ENCODE measurements at regions not wholly inside any gene's neighbourhood (a gene's known extent, or its start where the extent isn't known, plus 50 kb on each side); places are given as distances from the start of the nearest gene placed in this dataset.
"Not testable (repeated sequence)": the region's sequence is repeated elsewhere in the genome, so short reads cannot be mapped to it uniquely, and the experiment has no call there.

DNA sequence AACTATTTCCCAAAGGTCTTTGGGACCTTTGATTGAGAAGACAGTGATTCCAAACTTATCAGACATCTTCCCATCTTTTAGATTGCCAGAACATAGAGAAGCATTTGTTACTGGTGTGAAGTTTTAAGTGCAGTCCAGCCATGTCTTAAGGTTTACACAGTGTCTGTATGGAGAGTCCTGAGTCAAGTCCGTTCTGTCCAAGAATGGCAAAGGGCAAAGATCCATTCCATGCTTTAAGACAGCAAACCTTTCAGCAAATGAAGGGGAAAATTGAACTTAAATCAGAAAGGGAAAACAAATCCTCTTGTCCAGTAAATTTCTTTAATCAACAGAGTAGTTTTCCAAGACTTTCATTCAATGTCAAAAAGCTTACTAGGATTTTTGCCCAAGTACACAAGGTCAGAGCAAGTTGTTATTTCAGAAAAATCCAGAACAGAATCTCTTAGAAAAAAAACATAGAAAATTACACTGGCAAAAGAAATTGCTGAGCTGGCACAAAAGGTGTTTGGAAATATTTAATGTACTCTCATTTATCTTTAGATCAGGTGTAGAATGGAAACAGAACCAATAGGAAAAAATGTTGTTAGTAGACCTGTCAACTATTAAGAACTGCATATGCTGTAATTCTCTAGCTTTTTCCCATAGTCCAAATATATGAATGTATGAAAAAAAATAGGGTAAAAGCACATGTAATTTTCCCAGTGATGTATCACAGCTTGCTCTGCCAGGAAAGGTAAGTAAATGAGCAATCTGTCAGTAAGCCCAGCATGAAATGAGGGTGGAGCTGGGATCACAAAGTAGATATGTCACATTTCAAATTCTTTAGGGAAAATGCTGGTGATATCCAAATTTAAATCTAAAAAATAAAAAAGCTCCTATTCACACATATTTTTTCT, 1099.9 kb downstream of the TUSC7 start:
- no peak for DNase-seq

DNA sequence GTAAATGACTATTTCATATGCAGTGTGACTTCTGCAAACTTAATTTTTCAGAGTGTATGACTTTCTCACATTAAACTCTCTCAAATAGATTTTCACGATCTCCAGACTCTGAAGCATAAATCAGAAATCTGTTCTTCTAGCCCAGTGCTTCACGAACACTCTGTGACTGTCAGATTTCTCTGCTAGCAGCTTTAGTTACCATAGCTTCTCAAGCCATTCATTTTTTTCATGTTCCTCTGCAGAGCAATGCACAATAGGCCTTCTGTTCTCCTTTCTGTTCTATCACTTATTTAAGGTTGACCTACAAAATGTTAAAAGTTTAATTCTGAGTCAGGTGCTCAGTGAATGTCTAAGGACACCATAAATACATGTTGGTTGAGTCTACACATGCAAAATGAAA, 1102.2 kb downstream of the TUSC7 start:
- no peak for DNase-seq

DNA sequence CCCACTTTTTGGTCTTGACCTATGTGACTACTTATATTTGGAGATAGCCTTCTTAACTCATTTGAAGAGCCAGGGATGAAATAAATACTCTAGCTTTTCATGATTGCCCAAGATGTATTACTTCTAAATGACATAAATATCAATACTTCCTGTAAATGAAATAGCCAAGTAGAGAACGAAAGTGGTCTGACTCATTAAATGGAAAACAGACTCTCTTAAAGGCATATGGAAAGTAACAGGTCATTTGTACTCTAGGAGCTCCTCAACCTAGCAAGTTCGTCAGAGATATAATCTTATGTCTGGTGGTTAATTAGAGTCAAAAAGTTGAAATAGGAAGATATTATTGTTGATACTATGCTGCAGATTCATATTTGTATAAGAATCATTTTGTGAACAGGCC, 1105.4 kb downstream of the TUSC7 start:
- DNase-seq: no peak

DNA sequence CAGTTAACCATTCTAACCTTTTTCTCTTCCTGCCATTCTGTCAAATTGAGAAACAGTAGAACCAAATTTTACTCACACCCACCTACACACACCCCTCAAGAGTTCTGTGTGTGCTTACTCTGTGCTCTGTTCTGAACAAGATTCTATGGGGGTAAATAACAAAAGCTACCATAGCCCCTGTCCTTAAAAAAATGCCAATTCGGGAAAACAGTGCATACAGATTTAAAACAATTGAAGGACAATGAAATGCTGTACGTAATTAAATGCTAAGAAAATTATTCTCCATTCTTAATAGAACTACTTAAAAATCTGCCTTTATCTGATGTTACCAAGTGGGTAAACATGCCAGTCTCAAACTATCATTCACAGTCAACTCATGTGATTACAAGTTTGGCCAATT, 1107.5 kb downstream of the TUSC7 start:
- no peak for DNase-seq

DNA sequence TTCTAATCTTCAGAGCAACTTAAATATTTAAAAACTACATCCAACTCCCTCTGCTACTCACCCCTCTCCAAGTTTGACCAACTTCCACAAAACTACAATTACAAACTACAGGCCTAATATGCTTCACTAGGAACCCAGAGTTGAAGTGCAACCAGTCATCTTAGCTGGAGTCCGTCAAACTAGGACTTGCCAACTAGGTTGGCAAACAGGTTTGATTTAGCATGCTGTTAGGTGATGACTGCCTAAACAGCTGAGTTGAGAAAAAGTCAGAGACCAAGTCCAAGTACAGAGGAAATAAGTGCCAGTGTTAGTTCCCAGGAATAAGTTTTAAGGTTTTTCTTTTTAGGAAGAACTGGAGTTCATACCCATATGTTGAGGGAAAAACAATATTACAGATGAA, 1109.0 kb downstream of the TUSC7 start:
- DNase-seq: no peak

DNA sequence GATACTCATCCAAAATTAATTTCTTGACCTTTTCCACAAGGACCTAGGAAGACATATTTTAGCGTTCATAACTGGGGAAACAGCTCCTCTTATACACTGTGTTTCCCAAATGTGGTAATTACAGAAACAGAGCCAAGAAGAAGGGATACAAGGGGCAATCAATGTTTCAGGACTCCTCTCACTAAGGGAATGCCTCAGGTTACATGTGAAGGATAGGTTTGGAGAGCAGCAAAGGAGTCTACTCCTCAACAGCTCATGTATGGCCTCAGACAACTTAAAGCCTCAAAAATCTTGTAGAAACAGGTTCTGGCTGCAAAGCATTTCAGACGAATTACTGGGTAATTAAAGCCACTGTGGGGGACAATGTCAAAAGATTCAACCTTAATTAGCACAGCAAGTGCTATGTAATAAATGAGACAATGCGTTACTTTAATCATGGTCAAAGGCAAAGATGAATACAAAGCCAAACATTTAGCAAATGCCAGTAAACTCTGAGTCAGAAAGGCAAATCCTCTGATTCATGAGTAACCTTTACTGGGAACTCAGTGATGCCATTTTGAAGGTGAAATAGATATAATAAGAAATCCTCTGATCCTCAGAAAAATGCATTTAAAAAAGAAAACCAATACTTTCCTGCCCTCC, 1111.2 kb downstream of the TUSC7 start:
- DNase-seq: no peak

DNA sequence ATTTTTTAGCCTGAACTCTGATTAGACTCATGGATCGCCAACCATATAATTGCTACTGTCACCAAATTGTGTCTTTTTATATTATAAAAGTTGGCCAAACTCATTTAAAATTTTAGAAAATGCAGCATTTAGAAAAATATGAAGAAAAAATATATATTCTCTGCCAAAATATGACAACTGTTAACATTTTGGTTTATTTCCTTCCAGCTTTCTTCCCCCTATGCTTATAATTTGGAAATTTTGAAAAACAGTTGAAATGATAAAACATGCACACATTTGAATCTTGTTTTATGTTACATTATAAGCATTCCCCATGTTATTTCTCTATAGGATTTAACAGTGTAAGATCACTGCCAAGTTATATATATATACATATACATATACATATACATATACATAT, 1112.8 kb downstream of the TUSC7 start:
- no peak for DNase-seq

DNA sequence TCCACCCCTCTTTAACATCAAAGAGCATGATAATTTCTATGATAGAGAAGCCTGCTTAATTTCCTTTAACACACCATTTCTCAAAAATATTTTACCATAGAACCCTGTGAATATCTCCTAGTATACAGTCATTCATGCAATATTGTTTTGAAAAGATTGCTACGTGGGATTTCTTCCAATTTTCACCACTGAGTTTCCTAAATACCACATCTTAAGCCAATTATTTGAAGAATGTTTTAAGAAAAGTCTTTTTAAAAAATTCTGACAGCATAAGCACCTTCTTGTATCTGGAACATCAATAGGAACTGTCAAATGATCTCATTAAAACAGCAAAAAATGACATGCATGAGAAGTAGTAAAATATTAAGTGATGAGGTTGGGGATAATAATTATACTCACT, 1126.7 kb downstream of the TUSC7 start:
- no peak for DNase-seq

DNA sequence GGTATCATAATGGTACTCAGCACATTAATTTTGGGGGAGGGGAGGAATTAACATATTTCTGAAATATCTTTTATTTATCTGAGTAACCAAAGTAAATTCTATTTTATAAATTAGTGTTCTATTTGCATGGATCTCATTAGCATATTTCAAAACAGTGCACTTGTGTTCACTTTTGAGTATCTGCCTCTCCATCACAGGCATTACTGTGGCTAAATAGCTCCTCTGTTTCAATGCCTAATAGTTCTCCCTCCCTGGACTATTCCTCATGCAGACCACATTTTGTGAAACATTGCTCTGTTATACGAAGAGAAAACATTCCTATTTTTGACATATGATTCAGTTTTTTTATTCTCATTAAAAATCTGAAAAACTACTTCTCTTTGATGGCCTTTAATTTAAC, 1127.8 kb downstream of the TUSC7 start:
- DNase-seq: no peak

DNA sequence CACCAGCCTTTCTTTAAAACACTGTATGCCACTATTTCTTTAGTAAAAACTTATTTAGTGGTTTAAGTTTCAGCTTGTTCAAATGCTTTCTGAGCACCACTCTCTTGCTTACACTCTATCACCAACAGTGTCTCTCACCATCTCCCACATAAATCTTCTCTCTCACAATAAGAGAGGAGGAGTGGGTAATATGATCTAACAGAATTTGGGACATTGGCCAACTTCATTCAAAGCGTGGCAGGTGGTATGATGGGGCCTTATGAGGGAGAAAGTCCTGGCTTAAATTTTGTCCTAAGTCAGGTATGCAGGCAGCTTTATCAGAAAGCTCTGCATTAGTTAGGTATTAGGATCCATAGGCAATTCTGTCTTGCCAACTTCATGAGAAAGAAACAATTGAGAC, 1132.5 kb downstream of the TUSC7 start:
- DNase-seq: no peak

DNA sequence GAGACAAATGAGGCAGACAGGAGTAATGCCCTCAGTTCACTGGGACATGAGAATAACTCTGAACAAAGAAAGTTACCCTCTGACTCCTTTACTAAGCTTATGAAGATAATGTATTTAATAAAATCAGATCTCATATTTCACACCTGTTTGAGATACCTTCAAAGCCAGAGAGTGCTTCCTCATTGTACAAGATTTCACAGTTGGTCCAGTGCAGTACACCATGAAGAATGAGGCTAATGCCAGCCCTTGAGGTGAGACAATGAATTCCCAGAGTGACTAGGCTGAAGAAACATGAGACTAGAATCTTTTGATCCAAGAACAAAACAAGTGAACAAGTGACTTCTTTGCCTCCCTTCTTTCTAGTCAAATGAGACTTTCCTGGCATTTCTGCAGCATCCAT, 1133.8 kb downstream of the TUSC7 start:
- DNase-seq: no peak

DNA sequence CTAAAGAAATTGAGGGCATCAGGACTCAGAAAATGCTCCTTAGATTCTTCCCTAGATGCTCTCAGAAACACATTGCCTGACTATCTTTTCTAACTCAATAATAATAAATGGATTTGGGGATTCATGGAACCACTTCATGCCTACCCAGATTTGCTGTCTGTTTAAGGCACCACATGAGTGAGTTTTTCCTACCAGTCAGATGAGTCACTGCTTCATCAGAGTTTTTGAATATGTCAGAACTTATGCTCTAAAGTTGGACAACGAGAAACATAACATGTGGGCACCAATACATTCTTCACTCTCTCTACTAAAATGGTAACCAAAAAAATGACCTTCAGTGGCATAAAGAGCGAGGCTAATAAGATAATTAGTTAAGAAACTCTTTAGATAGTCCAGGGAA, 1135.1 kb downstream of the TUSC7 start:
- DNase-seq: no peak

DNA sequence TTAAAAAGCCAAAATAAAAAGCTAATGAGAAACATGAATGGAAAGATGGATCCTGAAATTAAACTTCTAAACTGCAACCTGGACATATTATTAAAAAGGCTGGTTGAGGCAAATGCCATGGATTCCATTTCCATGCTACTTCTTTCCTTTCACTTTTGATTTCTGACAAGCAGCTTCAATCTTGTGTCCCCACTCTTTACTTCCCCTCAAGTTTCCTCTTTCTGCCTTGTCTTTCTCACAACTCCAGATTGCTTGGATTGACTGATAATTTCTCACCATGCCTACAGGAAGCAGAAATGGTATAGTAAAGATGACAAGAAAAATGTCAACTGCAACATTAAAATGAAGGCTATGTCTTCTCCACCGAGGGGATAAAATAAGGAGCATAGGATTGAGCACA, 1136.7 kb downstream of the TUSC7 start:
- no peak for DNase-seq

DNA sequence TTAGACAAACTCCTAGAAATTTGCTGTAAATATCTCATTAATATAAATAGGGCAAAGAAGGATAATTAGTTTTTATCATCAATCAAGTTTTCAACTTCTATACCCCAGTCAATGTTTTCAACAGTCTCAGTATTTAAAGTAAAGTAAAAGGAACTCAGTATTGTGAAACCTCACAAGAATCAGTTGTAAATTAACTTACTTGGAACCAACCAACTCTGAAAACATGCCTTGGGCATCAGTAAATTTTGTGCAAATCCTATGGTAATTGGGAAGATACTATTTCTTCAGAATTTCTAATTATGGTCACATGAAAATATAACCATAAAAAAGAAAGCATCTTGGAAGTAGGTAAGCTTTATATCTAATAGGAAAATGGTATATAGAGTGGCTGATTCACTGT, 1139.0 kb downstream of the TUSC7 start:
- no peak for DNase-seq

DNA sequence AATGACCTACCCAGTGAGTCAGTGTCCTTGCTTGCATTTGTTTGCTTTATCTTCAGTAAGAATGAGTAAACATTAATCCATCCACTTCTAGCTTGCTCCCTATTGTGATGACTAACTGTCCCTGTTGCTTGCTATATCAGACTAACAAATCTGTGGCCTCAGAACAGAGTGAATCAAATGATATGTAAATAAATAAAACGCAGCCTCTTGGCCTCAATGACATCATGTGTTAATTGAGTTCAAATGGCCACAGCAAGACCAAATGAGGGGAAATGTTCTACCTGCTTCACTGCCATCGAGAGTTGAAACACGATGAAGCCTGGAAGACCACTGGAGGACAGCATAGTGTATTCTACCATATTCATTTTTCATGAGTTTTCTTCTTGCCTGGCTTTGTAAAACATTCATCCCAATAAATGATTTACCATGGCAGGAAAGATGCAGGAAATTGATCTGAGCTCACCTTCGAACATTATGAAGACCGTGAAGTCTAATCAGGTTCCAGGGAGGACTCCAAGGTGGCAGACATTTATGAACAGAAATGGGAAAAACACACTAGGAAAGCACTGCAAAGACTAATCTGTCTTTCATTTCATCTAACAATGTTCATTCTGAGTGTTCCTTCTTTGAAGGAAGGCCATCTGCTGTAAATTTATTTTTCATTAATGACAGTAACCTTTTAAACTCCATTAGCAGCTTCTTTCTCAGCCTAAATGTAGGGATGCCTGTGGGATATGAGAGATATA, 1144.5 kb downstream of the TUSC7 start:
- no peak for DNase-seq

DNA sequence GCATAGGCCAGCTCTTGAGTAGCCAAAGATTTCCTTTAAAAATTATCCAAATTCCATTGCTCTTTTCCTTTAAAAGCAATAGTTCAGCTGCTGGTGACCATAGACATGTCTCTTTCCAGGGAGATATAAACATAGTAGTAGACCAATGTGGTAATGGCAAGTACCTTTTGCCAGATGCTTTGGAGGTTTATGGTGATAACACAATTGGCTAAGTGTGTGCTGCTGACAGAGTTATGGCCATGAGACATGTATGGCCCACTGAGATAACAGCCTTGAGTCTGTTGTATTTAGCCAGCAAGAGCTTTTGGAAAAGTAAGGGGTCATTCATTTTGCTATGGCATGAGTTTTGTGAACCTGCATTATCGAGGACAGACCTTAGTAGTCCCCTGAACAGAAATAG, 1146.8 kb downstream of the TUSC7 start:
- no peak for DNase-seq

DNA sequence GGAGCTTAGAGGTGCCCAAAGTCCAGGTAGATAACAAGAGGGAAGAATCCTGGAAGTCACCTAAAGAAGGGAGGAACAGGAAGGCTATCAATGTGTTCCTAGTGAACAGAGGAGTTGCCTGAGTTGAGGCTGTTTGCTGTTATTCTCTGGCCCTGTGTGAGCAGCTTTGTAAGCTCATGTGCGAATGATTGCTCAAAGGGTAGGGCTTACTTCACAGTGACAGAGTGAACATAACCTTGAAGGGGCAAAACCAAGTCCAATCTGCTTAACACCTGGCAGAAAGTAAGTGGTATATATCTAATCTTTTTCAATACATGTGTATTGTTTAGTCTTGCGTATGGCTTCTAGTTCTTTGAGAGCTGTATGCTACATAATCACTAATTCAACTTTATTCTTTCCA, 1153.6 kb downstream of the TUSC7 start:
- DNase-seq: no peak

DNA sequence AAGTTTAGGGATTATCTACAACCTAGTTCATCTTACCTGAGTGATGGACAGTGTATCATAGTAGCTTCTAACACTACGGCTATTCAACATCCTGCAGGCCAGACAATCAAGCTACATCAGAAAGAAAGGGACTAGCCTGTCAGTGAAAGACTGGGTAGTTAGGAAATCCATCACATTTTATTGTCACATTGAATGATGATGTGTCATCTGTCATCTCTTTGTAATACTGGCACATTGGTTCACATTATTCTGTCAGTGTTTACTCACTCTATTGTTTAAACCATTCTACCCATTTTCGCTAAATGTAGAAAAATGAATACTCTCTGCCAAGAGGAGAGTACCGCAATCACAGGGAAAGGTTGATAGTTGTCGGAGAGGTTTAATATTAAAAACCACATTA, 1155.8 kb downstream of the TUSC7 start:
- no peak for DNase-seq

DNA sequence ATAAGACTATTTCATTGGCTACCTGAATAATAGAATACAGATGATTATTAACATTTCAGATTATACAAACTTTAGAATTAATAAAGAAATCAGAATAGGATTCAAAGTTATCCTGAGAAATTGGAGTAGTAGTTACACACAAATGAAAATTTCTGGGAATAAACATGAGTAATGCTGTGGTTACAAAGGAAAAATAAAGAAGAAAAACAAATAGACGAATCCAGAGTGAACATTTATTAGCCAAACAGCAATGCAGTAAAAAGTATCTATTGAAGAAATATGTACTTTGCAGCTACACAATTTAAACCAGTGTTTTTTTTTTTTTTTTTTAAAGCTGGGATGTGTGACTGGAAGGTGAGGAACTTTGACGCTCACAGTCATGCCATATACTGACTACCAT, 1159.2 kb downstream of the TUSC7 start:
- no peak for DNase-seq

DNA sequence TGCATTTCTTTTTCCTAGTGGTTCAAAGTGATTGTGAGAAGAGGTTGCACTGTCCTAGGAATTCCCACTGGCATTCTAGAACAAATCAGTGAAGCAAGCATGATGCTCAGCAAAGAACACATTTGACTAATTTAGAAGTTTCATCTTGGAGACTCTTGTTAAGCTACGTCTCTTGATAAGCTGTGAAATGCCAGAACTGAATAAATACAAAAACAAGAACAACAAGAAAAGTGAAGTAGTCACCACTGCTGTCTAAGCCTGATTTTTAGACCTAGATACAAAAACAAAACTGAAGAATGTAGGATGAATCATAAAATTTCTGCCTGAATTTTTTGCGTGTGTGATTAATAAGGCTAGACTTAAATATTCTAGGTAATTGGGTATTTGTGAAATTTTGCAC, 1162.4 kb downstream of the TUSC7 start:
- no peak for DNase-seq

DNA sequence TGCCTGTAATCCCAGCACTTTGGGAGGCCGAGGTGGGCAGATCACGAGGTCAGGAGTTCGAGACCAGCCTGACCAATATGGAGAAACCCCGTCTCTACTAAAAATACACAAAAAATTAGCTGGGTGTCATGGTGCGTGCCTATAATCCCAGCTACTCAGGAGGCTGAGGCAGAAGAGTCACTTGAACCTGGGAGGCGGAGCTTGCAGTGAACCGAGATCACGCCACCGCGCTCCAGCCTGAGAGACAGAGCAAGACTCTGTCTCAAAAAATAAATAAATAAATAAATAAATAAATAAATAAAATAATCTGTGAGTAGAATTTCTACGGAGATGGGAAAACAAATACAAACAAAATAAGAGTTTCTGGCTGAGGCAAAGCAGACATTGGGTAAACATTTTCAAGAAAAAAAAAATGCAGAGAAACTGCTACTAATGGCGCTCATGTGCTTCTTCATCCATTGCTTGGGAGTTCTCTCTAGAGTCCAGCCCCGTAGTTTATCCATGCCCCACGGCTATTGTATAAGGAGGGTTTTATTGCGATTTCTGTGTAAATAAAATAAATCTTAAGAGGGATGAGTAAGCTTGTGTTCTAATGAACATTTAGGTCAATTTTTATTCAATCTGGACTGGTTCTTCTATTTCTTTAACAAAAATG, 1161.9 kb downstream of the IGSF11 start:
- not testable (repeated sequence) for DNase-seq

DNA sequence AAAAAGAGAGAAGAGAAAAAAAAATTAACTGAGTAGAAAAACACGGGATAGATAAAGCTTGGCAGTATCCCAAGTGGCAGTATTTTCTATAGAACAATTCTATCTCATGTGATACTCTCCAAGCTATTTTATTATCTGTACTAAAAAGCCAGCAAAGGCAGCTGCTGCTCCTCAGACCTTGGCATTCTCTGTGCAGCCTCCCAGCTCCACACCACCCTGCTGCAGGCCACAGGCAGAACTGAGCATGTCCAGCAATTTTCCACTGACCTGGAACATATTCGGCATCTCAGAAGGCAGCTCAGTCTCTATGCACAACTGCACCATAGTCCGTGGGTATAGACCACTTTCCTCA, 1161.4 kb downstream of the IGSF11 start:
- DNase-seq: no peak

DNA sequence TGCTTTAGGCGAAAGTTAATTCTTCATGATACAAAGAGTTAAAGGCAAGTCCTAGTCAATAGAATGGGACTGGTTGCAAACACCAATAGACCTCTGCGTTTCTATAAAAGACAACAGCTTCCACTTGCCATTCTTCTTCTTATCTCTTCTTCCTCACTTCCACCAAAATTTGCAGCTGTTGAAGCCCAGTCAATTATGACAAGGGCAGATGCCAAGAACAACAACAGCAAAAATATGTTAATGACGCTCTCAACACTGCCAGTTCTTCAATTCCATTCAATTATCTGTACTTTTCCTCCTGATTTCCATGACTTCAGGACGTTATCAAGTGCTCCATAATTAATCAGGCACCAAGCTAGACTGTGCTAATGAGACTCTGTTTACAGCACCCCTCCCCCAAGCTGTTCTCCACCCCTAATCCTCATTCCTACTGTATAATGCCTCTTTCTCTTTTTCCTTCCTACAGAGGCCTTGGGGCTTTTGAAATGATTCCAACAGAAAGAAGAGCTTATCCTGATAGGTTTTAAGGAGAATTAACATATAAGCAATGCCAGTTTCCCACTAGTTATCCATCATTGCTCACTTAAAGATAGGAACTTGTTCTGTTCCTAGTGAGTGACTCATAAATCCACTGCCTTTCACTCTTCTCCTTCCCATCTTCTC, 1160.5 kb downstream of the IGSF11 start:
- no peak for DNase-seq

Measured in activated T-cell treated with anti-CD3 and anti-CD28 coated beads, Interleukin-2, amount 50 U/mL, for 1 hour (primary cell).